ENCODE measurements at regions not wholly inside any gene's neighbourhood (a gene's known extent, or its start where the extent isn't known, plus 50 kb on each side); places are given as distances from the start of the nearest gene placed in this dataset.

DNA sequence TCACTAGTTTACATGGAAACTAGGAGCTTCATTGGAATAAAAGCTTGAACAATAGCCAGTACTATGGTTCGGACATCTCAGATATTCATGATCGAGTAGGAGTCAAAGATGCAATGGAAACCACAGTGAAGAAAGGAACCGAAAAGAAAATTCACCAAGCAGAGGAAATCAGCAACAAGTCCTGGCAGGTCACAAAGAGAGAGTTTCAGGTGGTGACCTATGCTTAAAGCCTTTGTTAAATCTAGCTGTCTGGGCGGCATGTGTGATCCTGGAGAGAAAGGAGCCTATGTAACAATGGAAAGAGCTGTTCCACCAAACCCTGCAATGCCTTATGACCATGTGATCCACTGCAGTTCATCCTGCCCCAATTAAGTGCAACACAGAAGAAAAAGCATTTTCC, 68.9 kb upstream of the POU2AF2 start (continued):
- TF ChIP-seq, protein P1, sequence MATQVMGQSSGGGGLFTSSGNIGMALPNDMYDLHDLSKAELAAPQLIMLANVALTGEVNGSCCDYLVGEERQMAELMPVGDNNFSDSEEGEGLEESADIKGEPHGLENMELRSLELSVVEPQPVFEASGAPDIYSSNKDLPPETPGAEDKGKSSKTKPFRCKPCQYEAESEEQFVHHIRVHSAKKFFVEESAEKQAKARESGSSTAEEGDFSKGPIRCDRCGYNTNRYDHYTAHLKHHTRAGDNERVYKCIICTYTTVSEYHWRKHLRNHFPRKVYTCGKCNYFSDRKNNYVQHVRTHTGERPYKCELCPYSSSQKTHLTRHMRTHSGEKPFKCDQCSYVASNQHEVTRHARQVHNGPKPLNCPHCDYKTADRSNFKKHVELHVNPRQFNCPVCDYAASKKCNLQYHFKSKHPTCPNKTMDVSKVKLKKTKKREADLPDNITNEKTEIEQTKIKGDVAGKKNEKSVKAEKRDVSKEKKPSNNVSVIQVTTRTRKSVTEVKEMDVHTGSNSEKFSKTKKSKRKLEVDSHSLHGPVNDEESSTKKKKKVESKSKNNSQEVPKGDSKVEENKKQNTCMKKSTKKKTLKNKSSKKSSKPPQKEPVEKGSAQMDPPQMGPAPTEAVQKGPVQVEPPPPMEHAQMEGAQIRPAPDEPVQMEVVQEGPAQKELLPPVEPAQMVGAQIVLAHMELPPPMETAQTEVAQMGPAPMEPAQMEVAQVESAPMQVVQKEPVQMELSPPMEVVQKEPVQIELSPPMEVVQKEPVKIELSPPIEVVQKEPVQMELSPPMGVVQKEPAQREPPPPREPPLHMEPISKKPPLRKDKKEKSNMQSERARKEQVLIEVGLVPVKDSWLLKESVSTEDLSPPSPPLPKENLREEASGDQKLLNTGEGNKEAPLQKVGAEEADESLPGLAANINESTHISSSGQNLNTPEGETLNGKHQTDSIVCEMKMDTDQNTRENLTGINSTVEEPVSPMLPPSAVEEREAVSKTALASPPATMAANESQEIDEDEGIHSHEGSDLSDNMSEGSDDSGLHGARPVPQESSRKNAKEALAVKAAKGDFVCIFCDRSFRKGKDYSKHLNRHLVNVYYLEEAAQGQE (IDR thresholded peaks at IDR 0.05; ENCODE audit: low read depth) = no peak

DNA sequence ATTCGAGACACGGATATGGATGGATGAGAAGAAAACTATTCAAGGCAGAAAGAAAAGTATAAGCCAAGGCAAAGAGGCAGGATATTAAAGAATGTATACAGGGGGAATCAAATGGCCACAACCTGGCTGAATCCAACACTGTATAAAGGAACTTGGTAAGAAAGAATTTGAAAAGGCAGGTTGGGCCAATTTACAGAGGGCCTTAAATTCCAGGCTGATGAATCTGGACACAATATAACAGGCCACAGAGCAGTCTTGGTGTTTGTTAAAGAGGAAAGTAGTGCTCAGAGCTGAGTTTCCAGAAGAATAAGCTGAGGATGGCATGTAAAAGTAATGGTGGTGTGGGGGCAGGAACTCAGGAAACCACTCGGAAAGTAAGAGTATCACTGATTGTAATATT, 72.3 kb upstream of the POU2AF2 start:
- no peaks in the 10 kb centered on the region for H3K4me1 ChIP-seq (ENCODE audit: control insufficient read depth in 1 of 2, insufficient read depth in 2 of 2, low read length in 2 of 2)
- H3K4me3 ChIP-seq (replicated peaks in 1 of 2; ENCODE audit: low read depth in 1 of 2, low read length in 2 of 2) = no peak overlapping the region
- RAD21 ChIA-PET (ENCODE audit: low non-redundant PET in 1 of 2, low total read pairs in 2 of 2, uncharacterized antibody in 2 of 2, unreplicated experiment in 2 of 2) = no interaction called here
- no peaks in the 10 kb centered on the region for H3K79me2 ChIP-seq (ENCODE audit: insufficient read depth, low read length)
- H3K9me3 ChIP-seq (ENCODE audit: control insufficient read depth in 1 of 2, insufficient read depth in 1 of 2, low read depth in 1 of 2, low read length in 2 of 2) = no peaks in the 10 kb centered on the region
- H3K27me3 ChIP-seq (ENCODE audit: insufficient read depth, low read length) = peaks cover 46% of the 10 kb centered on the region
- no peak overlapping the region for H3K9ac ChIP-seq (ENCODE audit: low read length)
- ATAC-seq (no peak), DNase-seq (ENCODE audit: low read depth, low spot score) (no peak)
- H3K27ac ChIP-seq (ENCODE audit: low read depth, low read length) = no peak overlapping the region
- H4K20me1 ChIP-seq (ENCODE audit: insufficient read depth) = no peaks in the 10 kb centered on the region
- CTCF ChIA-PET = no interaction called here
- H3K4me2 ChIP-seq (ENCODE audit: low read length) = no peak overlapping the region
- intact Hi-C loops (cut with micrococcal nuclease) = no loop called here
- no TSS peak for BruUV-seq (replicated peaks)
- POLR2A ChIA-PET = no interaction called here
- TF ChIP-seq CEBPB (IDR thresholded peaks at IDR 0.05; ENCODE audit: low read depth) (no peak), EZH2phosphoT487 (IDR thresholded peaks at IDR 0.05; ENCODE audit: borderline replicate concordance) (no peak), FOSL1 (IDR thresholded peaks at IDR 0.05; ENCODE audit: low read depth) (no peak), SRF (IDR thresholded peaks at IDR 0.05; ENCODE audit: low read depth) (no peak), ZNF274 (IDR thresholded peaks at IDR 0.05; ENCODE audit: low read depth, low read length) (no peak), EGR1 (IDR thresholded peaks at IDR 0.05; ENCODE audit: low read depth) (no peak), TCF7L2 (IDR thresholded peaks at IDR 0.05; ENCODE audit: borderline replicate concordance, extremely low read depth, insufficient read depth, insufficient read length) (no peak), POLR2AphosphoS5 (IDR thresholded peaks at IDR 0.05; ENCODE audit: low read depth, low read length) (no peak), EZH2 (IDR thresholded peaks at IDR 0.05) (no peak)
- TF ChIP-seq, protein P2, sequence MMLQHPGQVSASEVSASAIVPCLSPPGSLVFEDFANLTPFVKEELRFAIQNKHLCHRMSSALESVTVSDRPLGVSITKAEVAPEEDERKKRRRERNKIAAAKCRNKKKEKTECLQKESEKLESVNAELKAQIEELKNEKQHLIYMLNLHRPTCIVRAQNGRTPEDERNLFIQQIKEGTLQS (IDR thresholded peaks at IDR 0.05) = no peak
- TF ChIP-seq, protein P3, sequence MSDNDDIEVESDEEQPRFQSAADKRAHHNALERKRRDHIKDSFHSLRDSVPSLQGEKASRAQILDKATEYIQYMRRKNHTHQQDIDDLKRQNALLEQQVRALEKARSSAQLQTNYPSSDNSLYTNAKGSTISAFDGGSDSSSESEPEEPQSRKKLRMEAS (IDR thresholded peaks at IDR 0.05) = no peak
- TF ChIP-seq, protein P4, sequence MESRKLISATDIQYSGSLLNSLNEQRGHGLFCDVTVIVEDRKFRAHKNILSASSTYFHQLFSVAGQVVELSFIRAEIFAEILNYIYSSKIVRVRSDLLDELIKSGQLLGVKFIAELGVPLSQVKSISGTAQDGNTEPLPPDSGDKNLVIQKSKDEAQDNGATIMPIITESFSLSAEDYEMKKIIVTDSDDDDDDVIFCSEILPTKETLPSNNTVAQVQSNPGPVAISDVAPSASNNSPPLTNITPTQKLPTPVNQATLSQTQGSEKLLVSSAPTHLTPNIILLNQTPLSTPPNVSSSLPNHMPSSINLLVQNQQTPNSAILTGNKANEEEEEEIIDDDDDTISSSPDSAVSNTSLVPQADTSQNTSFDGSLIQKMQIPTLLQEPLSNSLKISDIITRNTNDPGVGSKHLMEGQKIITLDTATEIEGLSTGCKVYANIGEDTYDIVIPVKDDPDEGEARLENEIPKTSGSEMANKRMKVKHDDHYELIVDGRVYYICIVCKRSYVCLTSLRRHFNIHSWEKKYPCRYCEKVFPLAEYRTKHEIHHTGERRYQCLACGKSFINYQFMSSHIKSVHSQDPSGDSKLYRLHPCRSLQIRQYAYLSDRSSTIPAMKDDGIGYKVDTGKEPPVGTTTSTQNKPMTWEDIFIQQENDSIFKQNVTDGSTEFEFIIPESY (IDR thresholded peaks at IDR 0.05; ENCODE audit: extremely low read depth, insufficient replicate concordance, low read length) = no peak
- H3K9me2 ChIP-seq (ENCODE audit: insufficient read depth) = no peaks in the 10 kb centered on the region
- no peak overlapping the region for H2AFZ ChIP-seq (ENCODE audit: low read depth, low read length, poor library complexity, severe bottlenecking)
- H3K36me3 ChIP-seq (ENCODE audit: control insufficient read depth in 1 of 2, insufficient read depth in 2 of 2, low read length in 2 of 2) = no peaks in the 10 kb centered on the region
